ENCODE measurements at regions not wholly inside any gene's neighbourhood (a gene's known extent, or its start where the extent isn't known, plus 50 kb on each side); places are given as distances from the start of the nearest gene placed in this dataset.

GRCh38 chr3:55329849-55330248, 157.3 kb downstream of the WNT5A start:
- TF ChIP-seq POLR2AphosphoS5 (IDR thresholded peaks at IDR 0.05; ENCODE audit: borderline replicate concordance, low read depth, low read length): no peak
- no peak for TF ChIP-seq EZH2 (IDR thresholded peaks at IDR 0.05)

Measured in SK-N-MC (cell line).